ENCODE measurements at regions not wholly inside any gene's neighbourhood (a gene's known extent, or its start where the extent isn't known, plus 50 kb on each side); places are given as distances from the start of the nearest gene placed in this dataset.
"Not testable (repeated sequence)": the region's sequence is repeated elsewhere in the genome, so short reads cannot be mapped to it uniquely, and the experiment has no call there.

DNA sequence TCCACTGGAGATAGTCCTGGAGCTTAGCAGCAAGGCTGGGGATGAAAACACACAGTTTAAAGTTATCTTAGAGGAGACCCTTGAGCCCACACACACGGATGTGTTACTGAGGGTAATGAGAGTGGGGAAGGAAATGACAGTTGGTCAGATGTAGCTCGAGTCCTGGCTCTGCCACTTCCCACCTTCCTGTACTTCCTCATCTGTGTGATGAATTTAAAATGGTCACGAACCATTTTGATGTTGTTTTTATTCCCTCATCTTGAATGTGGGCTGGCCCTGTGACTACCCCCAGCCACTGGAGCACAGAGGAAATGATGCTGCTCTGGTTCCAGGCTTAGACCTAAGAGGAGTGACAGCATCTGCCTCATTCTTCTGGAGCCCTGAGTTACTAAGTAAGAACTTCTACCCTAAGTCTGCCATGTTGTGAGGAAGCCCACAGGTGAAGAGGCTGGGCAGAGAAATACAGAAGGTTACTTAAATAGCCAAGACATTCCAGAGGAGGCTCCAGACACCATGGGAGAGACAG is 141.2 kb downstream of the NRN1 start:
- peak in 1 of 2 donors; percentile 50 for ATAC-seq
- Mint-ChIP-seq H3K27ac (peak overlapping the region in 1 of 2 donors; percentile 88), H3K9me3 (peaks cover 0 to 13% of the 10 kb centered on the region in 2 donors), H3K36me3 (peaks cover 11 to 26% of the 10 kb centered on the region in 2 donors)
- DNase-seq (ENCODE audit: low spot score in 2 of 2), result no peak

DNA sequence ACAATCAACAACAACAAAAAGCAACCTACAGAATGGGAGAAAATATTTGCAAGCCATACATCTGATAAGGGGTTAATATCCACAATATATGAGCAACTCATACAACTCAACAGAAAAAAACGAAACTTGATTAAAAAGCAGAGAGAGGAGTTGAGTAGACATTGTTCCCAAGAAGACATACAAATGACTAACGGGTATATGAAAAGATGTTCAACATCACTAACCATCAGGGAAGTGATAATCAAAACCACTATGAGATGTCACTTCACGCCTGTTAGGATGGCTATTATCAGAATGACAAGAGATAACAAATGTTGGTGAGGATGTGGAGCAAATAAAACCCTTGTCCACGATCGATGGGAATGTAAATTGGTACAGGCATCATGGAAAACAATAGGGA is 145.9 kb downstream of the NRN1 start:
- Mint-ChIP-seq H3K9me3 (peaks cover 0 to 16% of the 10 kb centered on the region in 2 donors), H3K27ac (no peak overlapping the region), H3K36me3 (peaks cover 0 to 20% of the 10 kb centered on the region in 2 donors)
- ATAC-seq (no peak), DNase-seq (ENCODE audit: low spot score in 2 of 2) (no peak)

DNA sequence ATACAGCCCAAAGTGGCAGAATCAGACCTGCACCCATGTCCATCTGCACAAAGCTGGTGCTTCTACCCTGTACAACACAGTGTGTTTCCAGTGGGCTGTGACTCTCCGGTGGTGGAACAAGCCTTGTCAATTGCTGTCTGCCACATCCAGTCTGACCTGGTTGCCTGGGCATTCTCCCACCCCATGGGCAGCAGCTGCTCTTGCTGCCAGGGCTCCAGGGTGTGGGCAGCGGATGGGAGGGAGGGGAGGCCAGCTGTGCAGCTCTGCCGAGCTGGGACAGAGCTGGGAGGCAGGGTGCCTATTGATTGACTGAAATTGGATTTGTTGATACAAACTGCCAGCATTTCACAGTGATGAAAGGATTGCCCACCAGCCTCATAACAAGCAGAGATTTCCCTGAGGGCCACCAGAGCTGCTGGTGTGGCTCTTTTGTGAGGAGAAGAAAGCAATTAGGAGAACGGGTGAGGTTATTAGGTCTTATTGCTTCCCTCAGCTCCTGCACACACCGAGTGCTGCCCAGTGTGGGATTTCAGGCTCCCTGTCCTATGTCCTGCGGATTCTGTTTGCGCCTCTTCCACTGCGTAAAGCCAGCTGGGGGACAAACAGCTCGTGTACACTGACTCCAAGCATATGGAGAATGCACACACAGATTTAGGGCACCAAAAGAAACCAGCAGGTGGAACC is 150.8 kb downstream of the NRN1 start:
- ATAC-seq (no peak), DNase-seq (ENCODE audit: low spot score in 2 of 2) (no peak)
- Mint-ChIP-seq H3K36me3 (no peaks in the 10 kb centered on the region), H3K27ac (no peak overlapping the region), H3K9me3 (peaks cover 0 to 7% of the 10 kb centered on the region in 2 donors)

DNA sequence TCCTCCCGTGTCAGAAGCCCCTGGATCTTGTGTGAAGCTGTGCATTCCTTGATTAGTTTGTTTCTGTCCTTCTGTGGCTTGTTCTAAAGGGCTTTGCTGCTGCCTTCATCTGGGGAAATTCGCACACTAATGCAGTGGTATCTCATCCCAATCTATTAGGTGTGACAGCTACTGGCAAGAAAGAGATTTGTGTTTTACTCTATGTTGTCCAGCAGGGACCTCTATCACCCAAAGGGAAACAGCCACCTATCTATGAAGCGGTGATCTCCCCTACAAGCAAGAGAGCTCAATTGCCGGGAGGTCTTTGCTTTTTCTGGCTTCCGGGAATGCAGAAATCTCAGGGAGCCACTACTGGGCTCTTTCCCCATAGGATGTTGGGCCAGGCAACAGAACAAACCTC is 151.8 kb downstream of the NRN1 start:
- Mint-ChIP-seq H3K36me3 (no peaks in the 10 kb centered on the region), H3K9me3 (peaks cover 0 to 7% of the 10 kb centered on the region in 2 donors), H3K27ac (no peak overlapping the region)
- no peak for ATAC-seq
- no peak for DNase-seq (ENCODE audit: low spot score in 2 of 2)

DNA sequence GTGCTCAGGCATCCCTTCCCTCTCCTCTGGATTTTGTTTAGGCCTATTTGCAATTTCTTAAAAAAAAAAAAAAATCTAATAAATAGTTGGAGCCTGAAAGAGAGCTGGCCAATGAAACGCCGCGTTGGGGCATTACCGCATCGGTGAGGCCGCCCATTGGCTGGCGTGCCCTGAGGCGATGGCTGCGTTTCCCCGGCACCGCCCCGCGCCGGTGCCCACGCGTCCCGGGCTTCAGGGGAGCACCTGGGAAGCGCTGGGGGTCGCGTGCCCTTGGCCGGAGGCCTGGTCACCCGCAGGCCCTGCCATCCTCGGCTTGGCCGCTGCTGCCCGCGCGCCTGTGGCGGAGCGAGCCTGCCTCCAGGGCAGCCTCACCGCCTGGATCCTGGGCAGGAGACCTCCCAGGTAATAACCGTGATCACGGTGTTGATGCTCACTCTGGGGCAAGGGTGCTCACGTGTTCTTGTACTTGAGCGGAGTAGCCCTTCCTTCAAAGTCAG is 155.4 kb downstream of the NRN1 start:
- peak overlapping the region in 1 of 2 donors; percentile 73 for H3K27ac Mint-ChIP-seq
- no peaks in the 10 kb centered on the region for H3K36me3 Mint-ChIP-seq
- DNase-seq (ENCODE audit: low spot score in 2 of 2) (peak; percentile 64 to 71), ATAC-seq (peak; percentile 96)
- no peaks in the 10 kb centered on the region for H3K9me3 Mint-ChIP-seq

DNA sequence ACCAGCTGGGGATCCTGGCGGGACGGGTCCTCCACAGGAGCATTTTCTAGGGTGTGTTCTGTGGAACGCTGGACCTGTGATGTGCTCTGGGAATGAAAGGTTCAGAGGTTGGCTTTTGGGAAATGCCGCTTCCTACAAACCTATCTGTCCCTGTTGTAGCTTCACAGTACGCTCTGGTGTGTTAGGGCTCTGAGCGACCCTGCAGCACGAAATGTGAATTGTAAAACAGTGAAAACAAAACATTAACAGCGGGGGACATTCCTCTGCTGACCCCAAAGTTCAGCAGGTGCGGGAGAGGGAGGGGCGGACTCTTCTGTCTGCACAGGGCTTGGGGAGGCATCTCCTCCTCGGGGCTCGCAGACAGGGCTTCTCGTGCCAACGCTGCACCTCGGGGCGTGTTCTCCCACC is 155.9 kb downstream of the NRN1 start:
- Mint-ChIP-seq H3K27ac (no peak overlapping the region), H3K36me3 (no peaks in the 10 kb centered on the region), H3K9me3 (no peaks in the 10 kb centered on the region)
- DNase-seq (ENCODE audit: low spot score in 2 of 2), result no peak
- ATAC-seq, result peak; percentile 66 to 73

DNA sequence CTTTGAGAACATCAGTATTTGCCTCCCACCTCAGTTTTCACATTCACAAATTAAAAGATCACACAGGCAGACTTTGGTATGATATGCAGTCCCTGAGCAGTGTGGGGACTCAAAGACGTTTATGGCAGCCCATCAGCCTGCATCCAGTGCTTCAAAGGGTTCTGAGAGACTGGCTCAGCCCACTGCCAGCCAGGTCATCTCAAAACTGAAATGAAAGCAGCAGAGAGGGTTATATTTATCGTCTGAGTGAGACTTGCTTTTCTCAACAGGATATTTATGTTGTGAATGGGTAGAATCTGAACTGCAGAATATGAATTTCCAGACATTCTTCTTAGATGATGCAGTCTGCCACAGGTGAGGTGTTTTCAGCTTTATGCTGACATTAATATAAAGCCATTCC is 159.8 kb downstream of the NRN1 start:
- ATAC-seq (no peak), DNase-seq (ENCODE audit: low spot score in 2 of 2) (no peak)
- Mint-ChIP-seq H3K27ac (no peak overlapping the region), H3K36me3 (peaks cover 0 to 4% of the 10 kb centered on the region in 2 donors), H3K9me3 (peaks cover 0 to 7% of the 10 kb centered on the region in 2 donors)

DNA sequence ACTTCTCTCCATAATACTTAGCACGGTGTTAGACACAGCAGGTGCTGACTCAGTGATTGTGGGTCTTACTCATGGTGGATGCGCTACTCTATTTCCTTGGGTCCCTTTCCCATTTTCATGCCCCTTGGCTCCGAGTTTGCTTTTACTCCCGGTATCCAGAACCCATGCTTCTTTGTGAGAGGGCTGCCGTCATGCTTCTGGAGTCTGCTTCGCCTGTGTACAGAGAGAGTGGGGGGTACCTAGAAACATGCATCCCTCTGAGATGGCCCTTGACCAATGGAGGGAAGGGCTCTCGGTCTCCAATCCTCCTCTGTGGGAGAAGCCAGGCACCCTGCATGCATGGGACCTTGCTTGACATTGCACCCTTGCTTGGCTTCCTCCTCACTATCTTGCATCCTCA is 160.4 kb downstream of the NRN1 start:
- ATAC-seq (no peak), DNase-seq (ENCODE audit: low spot score in 2 of 2) (no peak)
- H3K9me3 Mint-ChIP-seq, result peaks cover 0 to 7% of the 10 kb centered on the region in 2 donors
- peaks cover 0 to 4% of the 10 kb centered on the region in 2 donors for H3K36me3 Mint-ChIP-seq
- no peak overlapping the region for H3K27ac Mint-ChIP-seq

DNA sequence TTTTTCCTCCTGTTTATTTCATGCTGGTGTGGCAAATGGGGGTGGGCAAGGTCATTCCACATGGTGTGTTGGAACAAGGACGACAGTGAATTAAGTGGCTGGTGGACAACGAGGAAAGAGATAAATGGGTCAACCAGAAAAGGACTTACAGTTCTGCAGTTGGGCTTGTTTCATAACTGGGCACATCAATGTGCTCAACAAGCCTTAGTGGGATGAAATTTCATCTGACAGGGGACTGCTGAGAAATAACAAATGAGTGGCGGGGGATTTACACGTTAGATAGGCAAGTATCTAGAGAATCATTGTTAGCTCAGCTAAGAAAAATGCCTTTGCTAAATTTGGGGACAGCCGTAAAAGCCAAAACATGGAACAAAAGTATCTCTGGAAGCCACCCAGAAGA is 163.6 kb downstream of the NRN1 start:
- H3K27ac Mint-ChIP-seq, result no peak overlapping the region
- peaks cover 0 to 7% of the 10 kb centered on the region in 2 donors for H3K9me3 Mint-ChIP-seq
- ATAC-seq (no peak), DNase-seq (ENCODE audit: low spot score in 2 of 2) (no peak)
- peaks cover 0 to 4% of the 10 kb centered on the region in 2 donors for H3K36me3 Mint-ChIP-seq

DNA sequence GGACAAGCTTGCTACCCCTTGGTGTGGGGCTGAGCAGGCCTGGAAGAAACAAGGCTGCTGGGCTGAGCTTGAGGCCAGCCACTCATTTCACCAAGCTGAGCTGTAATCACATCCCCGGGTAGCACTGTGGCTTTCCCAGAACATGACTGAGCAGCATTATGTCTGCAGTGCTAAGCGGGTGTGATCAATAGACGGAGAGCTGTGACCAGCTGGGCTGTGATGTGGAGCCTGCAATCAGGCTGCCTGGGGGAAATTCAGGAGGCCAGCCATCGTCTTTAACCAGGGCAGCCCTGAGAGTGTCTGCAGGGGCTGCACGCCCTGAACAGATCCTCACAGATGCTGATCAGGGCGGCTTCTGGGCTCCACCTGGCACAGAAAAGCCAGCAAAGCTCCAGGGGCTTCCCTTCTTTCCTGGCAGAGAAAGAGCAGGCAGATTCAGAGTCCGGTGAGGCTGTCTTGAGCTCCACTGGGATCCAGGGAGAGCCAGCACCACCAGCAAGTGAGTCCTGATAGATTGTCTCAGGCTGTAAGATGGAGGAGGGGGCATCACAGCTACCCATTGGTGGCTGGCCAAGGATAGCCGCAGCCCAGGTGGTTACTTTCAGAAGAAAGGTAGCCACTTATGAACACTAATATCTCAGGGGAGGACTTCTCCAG is 165.9 kb downstream of the NRN1 start:
- H3K36me3 Mint-ChIP-seq, result peaks cover 0 to 4% of the 10 kb centered on the region in 2 donors
- no peak for ATAC-seq
- peak overlapping the region in 1 of 2 donors; percentile 29 for H3K27ac Mint-ChIP-seq
- H3K9me3 Mint-ChIP-seq, result peaks cover 0 to 7% of the 10 kb centered on the region in 2 donors
- no peak for DNase-seq (ENCODE audit: low spot score in 2 of 2)

DNA sequence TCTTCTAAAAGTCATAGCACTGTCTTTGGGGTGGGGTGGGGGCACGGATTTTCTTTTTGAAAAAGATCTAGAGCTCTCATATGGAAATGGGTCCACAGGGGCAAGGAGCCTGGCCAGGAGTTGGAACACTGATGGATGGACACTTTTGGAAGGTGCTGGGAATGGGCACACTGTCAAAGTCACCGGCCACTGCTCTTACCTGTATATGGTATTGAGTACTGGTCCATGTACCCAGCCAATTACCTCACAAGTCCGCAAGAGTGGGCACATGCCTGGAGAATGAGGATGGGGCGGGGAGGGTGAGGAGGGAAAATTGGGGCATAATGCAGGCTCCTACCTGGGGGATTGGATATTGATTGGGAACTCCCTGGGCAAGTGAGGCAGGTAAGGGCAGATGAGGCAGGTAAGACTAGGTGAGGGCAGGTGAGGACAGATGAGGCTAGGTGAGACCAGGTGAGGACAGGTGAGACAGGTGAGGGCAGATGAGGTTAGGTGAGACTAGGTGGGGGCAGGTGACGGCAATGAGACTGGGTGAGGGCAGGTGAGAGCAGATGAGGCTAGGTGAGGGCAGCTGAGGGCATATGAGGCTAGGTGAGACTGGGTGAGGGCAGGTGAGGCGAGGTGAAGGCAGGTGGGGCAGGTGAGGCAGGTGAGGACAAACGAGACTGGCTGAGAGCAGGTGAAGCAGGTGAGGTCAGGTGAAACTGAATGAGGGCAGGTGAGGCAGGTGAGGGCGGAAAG is 167.9 kb downstream of the NRN1 start:
- DNase-seq (ENCODE audit: low spot score in 2 of 2) (no peak), ATAC-seq (no peak)
- peaks cover 0 to 3% of the 10 kb centered on the region in 2 donors for H3K9me3 Mint-ChIP-seq
- peaks cover 0 to 4% of the 10 kb centered on the region in 2 donors for H3K36me3 Mint-ChIP-seq
- H3K27ac Mint-ChIP-seq, result no peak overlapping the region

DNA sequence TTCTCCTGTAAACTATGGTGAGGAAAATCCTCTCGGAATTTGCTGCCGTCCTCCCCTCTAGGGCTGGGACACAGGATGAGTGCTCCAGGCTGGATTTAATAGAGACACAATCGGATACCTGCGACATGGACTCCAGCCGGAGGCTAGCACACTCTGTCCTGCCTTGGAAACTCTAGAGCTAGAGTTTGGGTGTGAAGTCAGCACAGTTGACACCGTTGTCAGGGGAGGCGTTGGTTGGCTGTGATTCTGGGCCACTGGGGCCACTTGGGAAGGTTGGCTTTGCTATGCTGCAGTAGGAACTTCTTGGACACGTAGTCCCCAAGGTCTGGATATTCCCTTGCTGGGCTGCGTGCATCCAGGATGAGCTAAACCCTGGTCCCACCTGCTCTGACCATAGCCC is 169.4 kb downstream of the NRN1 start:
- no peaks in the 10 kb centered on the region for H3K36me3 Mint-ChIP-seq
- H3K27ac Mint-ChIP-seq, result no peak overlapping the region
- no peaks in the 10 kb centered on the region for H3K9me3 Mint-ChIP-seq
- DNase-seq (ENCODE audit: low spot score in 2 of 2) (no peak), ATAC-seq (no peak)

DNA sequence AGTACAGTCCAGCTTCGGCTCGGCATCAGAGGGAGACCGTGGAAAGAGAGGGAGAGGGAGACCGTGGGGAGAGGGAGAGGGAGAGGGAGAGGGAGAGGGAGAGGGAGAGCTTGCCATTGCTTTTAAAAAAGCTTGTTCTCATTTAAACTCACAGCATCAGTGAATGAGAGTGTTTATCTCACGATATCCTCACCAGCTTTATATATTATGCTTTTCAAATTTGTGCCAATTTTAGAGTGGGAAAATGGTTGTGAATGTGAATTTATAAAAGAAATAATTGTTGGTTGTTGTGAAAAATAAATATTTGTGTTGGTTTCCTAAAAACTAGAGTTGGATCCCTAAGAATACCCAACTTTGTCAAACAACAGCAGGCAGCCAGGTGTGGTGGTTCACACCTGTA is 170.1 kb downstream of the NRN1 start:
- not testable (repeated sequence) for H3K27ac Mint-ChIP-seq; DNase-seq (ENCODE audit: low spot score in 2 of 2); H3K9me3 Mint-ChIP-seq; ATAC-seq; H3K36me3 Mint-ChIP-seq

DNA sequence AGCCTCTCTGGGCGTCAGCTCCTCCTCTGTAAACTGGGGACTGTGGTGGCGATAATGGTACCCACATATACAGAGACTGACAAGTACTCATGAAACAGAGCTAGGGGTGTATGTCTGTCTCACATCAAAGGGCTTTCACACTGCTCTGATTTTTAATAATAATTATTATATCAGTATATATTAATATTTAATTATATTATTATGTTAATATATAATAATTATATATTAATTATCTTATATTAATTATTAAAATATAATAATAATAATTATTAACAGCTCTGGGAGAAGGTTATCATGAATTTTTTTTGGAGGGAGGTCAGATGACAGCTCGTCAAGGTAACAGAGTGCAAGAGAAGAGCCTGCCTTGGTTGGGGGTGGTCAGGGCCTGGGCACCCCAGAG is 173.6 kb downstream of the NRN1 start:
- ATAC-seq (no peak), DNase-seq (ENCODE audit: low spot score in 2 of 2) (no peak)
- Mint-ChIP-seq H3K36me3 (peaks cover 0 to 8% of the 10 kb centered on the region in 2 donors), H3K27ac (peak overlapping the region in 1 of 2 donors; percentile 68), H3K9me3 (no peaks in the 10 kb centered on the region)

DNA sequence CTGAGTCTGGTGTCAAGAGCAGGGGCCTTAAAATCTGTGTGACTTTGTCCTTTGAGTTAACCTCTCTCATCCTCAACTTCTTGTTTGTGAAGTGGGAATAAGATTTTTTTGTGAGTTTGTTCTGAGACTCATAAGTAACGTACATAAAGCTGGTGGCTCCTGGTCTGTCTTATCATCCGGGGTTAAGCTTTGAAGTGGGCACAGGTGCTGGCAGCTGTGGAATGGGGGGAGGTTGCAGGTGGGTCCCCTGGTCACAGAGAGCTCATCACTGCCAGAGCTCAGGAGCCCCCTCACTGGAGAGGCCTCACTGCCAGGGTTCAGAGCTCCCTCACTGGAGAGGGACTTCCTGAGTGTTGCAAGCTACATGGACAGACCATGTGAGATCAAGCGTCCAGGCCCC is 174.1 kb downstream of the NRN1 start:
- Mint-ChIP-seq H3K36me3 (peaks cover 0 to 8% of the 10 kb centered on the region in 2 donors), H3K27ac (peak overlapping the region; percentile 68 to 89), H3K9me3 (no peaks in the 10 kb centered on the region)
- ATAC-seq (no peak), DNase-seq (ENCODE audit: low spot score in 2 of 2) (no peak)

DNA sequence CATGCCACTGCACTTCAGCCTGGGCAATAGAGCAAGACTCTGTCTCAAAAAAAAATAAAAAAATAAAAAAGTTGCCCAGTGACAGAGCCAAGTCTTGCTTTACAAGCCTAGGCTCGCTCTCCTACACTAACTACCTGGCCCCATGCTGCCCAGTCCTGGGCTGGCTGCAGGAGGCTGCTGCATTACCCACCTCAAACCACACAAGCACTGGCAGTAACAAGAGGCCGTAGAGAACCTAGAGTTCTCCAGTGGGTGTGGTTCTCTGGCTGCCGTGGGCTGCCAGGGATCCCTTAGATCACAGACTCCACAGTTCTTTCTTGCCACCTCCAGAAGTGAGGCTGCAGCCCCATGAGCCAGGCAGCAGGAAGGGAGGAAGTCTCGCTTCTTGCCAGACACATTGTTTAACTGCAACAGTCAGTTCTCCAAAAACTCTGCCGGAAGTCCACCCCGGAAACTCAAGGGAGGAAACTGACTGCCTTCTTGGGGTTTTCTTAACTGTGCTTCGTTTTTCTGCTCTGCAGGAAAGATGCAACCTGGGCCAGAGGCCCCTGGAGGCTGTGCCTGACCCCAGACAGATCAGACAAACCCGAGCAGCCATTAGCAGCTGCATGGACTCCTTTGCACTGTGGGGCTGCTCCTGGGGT is 175.4 kb downstream of the NRN1 start:
- peak; percentile 64 to 71 for ATAC-seq
- DNase-seq (ENCODE audit: low spot score in 2 of 2), result peak in 1 of 2 donors; percentile 28
- peak overlapping the region; percentile 60 to 68 for H3K27ac Mint-ChIP-seq
- H3K36me3 Mint-ChIP-seq, H3K9me3 Mint-ChIP-seq: not testable (repeated sequence)
